ENCODE measurements at regions not wholly inside any gene's neighbourhood (a gene's known extent, or its start where the extent isn't known, plus 50 kb on each side); places are given as distances from the start of the nearest gene placed in this dataset.

- no peak for DNase-seq
Measured at GRCh38 chr6:22670605-22671004, 101.2 kb downstream of the HDGFL1 start.

GRCh38 chr6:22673474-22673873 is 104.1 kb downstream of the HDGFL1 start:
- no peak for DNase-seq

GRCh38 chr6:22680950-22681349 is 111.6 kb downstream of the HDGFL1 start:
- no peak for DNase-seq

- DNase-seq: no peak
Measured at GRCh38 chr6:22681761-22682160, 112.4 kb downstream of the HDGFL1 start.

GRCh38 chr6:22682979-22683378 is 113.6 kb downstream of the HDGFL1 start:
- DNase-seq: no peak

- DNase-seq: no peak
Measured at GRCh38 chr6:22690446-22690845, 121.1 kb downstream of the HDGFL1 start.

- DNase-seq: no peak
Measured at GRCh38 chr6:22694092-22694724, 124.8 kb downstream of the HDGFL1 start.

GRCh38 chr6:22696481-22696880 is 127.1 kb downstream of the HDGFL1 start:
- DNase-seq: no peak

GRCh38 chr6:22697306-22697705 is 127.9 kb downstream of the HDGFL1 start:
- no peak for DNase-seq

- no peak for DNase-seq
Measured at GRCh38 chr6:22699151-22699550, 129.8 kb downstream of the HDGFL1 start.

- no peak for DNase-seq
Measured at GRCh38 chr6:22706651-22707050, 137.3 kb downstream of the HDGFL1 start.

- no peak for DNase-seq
Measured at GRCh38 chr6:22708469-22708868, 139.1 kb downstream of the HDGFL1 start.

- DNase-seq: no peak
Measured at GRCh38 chr6:22709803-22710202, 140.4 kb downstream of the HDGFL1 start.

- no peak for DNase-seq
Measured at GRCh38 chr6:22716721-22717120, 147.4 kb downstream of the HDGFL1 start.

GRCh38 chr6:22717915-22718314 is 148.5 kb downstream of the HDGFL1 start:
- DNase-seq: no peak

- no peak for DNase-seq
Measured at GRCh38 chr6:22722913-22723312, 153.5 kb downstream of the HDGFL1 start.

- no peak for DNase-seq
Measured at GRCh38 chr6:22726966-22727365, 157.6 kb downstream of the HDGFL1 start.

GRCh38 chr6:22727710-22728109 is 158.3 kb downstream of the HDGFL1 start:
- DNase-seq: no peak

- no peak for DNase-seq
Measured at GRCh38 chr6:22732176-22732970, 163.0 kb downstream of the HDGFL1 start.

- no peak for DNase-seq
Measured at GRCh38 chr6:22736740-22737139, 167.4 kb downstream of the HDGFL1 start.

GRCh38 chr6:22737331-22737730 is 168.0 kb downstream of the HDGFL1 start:
- peak; percentile 23 to 30 for DNase-seq

- no peak for DNase-seq
Measured at GRCh38 chr6:22738194-22738593, 168.8 kb downstream of the HDGFL1 start.

GRCh38 chr6:22747571-22747970 is 178.2 kb downstream of the HDGFL1 start:
- DNase-seq: no peak

- DNase-seq: no peak
Measured at GRCh38 chr6:22748681-22749080, 179.3 kb downstream of the HDGFL1 start.

GRCh38 chr6:22749696-22750095 is 180.3 kb downstream of the HDGFL1 start:
- DNase-seq: no peak

Measured in Kasumi-1 (cell line).